ENCODE measurements at regions not wholly inside any gene's neighbourhood (a gene's known extent, or its start where the extent isn't known, plus 50 kb on each side); places are given as distances from the start of the nearest gene placed in this dataset.
"Not testable (repeated sequence)": the region's sequence is repeated elsewhere in the genome, so short reads cannot be mapped to it uniquely, and the experiment has no call there.

DNA sequence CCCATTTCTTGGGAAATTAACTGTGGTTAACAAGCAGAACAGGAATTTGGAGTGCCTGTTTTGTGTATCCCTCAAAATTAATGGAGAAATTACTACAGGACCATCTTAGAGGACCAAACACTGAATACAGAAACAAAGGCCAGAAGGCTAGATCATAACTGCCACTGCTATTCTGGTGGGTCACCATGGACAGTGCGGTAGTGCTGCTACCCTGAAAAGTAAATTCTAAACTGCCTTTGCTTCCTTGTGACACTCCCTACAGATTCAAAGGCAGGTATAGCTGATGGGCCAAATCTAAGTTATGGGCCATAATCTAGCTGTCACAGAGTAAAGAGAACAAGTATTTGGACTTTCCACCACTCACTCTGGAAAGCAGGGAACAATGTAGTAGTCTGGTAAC, 575.8 kb upstream of the ADGRB3 start:
- no peak for DNase-seq (ENCODE audit: low spot score)

DNA sequence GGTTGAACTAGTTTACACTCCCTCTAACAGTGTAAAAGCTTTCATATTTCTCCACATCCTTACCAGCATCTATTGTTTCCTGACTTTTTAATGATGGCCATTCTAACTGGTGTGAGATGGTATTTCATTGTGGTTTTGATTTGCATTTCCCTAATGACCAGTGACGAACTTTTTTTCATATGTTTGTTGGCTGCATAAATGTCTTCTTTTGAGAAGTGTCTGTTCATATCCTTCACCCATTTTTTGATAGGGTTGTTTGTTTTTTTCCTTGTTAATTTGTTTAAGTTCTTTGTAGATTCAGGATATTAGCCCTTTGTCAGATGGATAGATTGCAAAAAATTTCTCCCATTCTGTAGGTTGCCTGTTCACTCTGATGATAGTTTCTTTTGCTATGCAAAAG, 578.5 kb upstream of the ADGRB3 start:
- DNase-seq (ENCODE audit: low spot score), result not testable (repeated sequence)

DNA sequence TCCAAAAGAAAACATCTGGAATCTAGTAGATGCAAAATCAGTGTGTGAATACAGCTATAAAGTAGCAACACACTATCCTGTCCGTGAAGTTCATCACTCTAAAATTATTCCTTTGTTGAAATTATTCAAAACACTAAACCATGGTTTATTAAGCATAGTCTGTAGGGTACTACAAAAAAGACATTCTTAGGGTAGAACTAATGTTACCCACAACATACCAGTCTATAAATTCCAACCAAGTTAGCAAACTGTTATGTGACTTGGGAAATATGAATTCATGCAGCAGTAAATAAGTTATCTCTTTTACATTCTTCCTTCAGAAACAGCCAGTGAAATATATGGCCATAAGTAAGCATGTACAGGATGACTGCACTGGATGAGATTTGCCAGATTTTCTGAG, 580.3 kb upstream of the ADGRB3 start:
- DNase-seq (ENCODE audit: low spot score), result no peak

DNA sequence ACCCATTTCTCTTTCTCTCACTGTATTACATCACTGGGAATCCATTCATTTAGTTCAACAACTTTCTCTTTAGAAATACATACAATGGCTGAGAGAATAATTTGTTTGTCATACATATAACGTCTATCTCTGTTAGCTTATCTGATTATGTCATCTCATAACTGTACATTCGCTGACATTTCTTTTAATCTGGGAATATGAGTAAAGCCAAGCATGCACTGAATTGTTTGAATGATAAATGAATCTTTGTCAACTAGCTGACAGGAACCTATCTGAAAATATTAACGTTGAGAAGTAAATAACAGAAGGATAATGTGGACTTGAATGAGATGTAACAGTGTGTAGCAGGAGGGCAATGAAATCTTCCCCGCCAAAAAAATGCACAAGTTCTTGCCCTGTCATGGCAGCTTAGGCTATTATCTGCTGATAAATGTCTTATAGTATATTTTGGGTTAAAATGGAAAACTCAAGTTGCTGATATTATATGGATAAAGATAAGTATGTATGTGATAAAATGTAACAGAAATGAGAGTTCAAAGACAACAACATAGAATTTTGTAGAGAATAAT, 581.2 kb upstream of the ADGRB3 start:
- no peak for DNase-seq (ENCODE audit: low spot score)

DNA sequence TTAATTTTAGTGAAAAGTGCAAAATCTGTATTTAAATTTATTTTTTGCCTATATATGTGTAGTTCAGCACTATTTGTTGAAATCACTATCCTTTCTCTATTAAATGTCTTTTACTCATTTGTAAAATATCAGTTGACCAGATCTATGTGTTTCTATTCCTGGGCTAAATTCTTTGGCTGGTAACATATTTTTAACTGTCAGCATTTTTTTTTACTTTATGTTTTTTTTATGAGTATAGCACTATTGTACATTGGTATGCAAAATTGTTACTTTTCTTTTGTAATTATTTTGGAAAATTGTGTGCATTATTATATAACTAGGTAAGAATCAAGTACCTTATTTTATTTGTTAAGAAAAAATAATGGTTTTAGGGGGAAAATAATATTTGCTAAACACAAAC, 582.8 kb upstream of the ADGRB3 start:
- no peak for DNase-seq (ENCODE audit: low spot score)

DNA sequence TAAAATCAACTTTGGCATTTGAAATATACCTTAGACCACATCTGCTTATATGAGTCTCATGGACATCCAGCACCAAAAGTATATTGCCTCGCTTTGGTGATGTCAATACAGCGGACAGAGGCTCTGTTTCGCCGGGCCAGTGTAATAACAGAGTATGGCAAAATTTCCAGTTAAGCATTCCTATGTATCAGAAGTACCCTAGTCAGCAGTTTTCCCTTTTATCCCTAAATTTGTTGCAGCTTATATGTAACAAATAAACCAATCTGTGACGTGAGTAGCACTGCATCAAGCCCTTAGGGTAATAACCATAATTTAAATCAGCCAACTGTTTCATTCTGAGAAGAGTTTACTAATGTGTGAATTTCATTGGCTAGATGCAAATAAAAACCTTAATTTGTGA, 585.5 kb upstream of the ADGRB3 start:
- no peak for DNase-seq (ENCODE audit: low spot score)

DNA sequence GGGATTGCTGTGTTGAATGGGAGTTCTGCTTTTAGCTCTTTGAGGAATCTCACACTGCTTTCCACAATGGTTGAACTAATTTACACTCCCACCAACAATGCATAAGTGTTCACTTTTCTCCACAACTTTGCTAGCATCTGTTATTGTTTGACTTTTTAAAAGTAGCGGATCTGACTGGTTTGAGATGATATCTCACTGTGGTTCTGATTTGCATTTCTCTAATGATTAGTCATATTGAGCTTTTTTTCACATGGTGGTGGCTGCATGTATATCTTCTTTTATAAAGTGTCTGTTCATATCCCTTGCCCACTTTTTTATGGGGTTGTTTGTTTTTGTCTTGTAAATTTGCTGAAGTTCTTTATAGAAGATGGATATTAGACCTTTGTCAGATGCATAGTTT, 588.3 kb upstream of the ADGRB3 start:
- DNase-seq (ENCODE audit: low spot score), result no peak

DNA sequence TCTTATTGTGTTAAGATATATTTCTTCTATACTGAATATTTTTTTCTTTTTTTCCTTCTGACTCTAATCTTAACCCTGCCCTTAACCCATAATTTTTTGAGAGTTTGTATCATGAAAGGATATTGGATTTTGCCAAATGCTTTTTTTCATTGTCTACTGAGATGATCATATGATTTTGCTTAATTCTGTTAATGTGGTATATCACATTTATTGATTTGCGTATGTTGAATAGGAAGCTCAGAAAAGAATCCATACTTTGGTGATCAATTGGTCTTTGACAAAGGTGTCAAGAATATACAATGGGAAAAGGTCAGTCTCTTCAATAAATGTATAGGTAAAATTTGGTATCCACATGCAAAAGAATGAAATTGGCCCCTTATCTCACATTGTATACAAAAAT, 588.8 kb upstream of the ADGRB3 start:
- DNase-seq (ENCODE audit: low spot score), result no peak

DNA sequence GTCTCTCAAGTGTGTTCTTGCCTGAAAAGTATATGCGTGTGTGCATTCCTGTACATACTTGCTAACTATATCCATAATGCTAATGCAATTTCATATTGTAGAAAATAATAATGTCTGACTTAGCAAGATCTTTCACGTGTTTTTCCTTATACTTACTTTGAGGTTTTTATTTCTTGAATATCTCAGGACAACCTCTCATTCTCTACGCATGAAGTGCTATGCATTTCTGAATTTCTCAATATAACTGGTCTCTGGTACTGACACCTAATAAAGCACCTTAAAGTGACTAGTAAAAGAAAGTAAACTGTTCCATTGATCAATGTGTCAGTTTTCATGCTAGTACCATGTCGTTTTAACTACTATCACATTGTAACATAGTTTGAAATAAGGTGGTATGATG, 589.9 kb upstream of the ADGRB3 start:
- no peak for DNase-seq (ENCODE audit: low spot score)

DNA sequence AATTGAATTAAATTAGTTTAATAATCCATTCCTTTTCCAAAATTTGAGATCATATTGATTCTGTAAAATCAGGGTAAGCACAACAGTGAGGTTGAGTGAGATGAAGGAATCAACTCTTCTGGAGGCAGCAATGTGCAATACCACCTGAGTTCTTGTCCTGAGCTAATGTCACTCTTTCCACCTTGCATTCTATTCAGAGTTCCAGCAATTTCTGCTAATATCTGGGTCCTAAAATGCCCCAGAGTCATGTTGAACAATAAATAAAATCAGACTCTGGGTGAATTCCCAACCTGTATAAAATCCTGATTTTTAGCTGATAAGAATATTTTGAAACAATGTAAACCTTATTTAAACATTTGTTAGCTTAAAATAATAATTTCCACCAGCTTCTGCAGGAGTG, 590.8 kb upstream of the ADGRB3 start:
- DNase-seq (ENCODE audit: low spot score), result no peak

DNA sequence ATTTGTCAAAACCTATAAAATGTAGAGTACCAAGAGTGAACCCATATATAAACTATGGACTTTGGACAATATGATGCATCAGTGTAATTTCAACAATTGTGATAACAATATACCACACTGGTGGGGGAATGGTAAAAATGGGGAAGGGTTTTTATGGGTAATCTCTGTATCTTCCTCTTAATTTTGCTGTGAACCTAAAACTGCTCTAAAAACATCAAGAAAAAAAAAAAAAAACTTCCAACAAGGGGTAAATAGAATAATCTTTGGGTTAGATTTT, 592.0 kb upstream of the ADGRB3 start:
- DNase-seq (ENCODE audit: low spot score), result no peak

DNA sequence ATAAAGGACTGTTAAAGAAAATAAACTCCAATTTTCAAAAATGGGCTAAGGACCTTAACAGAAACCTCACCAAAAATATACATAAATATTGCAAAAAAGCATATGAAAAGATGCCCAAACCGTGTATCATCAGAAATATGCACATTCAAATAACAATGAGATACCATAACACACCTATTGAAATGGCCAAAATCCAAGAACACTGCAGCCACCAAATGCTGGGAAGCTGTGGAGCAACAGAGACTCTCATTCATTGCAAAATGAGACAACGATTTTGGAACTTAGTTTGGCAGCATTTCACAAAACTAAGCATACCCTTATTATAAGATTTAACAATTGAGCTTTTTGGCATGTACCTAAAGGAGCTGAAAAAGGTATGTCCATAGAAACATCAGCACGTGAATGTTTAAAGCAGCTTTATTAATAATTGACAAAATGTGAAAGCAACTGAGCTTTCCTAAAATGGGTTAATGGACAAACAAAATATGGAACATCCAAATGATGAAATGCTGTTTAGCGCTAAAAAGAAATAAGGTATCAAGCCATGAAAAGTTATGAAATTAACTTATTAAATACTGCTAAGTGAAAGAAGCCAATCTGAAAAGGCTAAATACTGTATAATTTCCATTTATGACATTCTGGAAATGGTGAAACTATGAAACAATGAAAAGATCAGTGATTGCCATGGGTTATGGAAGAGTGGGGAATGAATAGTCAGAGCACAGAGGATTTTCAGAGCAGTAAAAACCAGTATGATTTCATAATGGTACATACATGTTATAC, 592.6 kb upstream of the ADGRB3 start:
- no peak for DNase-seq (ENCODE audit: low spot score)

DNA sequence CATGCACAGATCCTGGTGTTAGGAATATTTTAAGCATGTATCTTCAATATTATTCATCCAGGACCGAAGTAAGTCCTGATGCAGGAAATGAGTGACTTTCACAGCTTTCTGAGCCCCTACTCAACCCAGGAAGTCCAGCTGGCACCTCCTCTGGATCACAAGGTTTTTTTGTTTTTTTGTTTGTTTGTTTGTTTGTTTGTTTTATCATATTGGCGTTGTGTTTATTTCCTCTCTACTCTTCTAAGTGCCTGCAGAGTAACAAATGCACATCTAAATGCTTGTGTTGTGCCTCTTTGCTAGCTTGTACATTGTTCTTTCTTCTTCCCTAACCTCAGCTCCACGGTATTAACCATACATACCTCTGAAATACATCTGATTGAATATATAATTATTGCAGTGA, 594.3 kb upstream of the ADGRB3 start:
- DNase-seq (ENCODE audit: low spot score), result no peak

DNA sequence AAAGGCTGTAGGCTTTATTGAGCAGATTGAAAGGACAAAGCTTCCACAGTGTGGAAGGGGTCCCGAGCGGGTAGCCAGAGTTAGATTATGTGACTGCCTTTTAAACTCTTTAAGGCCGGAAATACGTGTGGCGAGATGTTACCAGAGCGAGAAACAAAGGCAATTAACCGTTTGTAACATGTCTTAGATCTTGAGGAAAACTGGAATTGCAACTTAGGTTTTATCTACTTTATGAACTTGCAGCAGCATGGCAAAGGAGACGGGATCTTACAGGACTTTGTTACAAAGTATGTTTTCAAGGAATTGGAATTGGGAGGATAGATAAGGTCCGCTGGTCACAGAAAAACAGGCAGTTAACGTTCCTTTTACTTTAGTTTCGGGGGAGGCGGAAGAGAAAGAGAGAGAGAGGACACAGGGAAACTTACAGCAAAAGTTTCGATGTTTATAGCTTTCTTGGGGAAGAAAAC, 594.7 kb upstream of the ADGRB3 start:
- no peak for DNase-seq (ENCODE audit: low spot score)

DNA sequence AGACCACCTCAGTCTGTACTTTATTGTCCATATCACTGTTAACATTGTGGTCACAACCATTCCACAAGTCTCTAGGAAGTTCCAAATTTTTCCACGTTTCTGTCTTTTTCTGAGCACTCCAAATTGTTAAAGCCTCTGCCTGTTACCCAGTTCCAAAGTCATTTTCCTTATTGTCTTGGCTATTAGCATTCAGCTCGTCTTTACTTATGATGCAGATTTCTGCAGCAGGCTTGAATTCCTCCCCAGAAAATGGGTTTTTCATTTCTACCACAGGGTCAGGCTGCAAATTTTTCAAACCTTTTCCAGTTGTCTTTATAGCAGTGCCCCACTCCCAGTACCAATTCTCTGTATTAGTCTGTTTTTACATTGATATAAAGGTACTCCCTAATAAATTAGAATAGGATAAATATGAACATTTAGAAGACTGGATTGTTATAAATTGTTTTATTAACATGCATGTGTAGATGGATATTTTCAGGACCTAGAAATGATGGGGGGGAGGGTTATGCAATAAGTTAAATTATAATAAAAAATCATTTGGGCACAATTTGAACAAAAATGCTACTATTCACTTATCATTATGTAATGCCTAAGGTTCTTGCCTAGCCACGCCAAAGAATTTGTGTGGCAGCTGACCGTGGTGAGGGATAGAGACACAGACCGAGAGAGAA, 595.3 kb upstream of the ADGRB3 start:
- no peak for DNase-seq (ENCODE audit: low spot score)

DNA sequence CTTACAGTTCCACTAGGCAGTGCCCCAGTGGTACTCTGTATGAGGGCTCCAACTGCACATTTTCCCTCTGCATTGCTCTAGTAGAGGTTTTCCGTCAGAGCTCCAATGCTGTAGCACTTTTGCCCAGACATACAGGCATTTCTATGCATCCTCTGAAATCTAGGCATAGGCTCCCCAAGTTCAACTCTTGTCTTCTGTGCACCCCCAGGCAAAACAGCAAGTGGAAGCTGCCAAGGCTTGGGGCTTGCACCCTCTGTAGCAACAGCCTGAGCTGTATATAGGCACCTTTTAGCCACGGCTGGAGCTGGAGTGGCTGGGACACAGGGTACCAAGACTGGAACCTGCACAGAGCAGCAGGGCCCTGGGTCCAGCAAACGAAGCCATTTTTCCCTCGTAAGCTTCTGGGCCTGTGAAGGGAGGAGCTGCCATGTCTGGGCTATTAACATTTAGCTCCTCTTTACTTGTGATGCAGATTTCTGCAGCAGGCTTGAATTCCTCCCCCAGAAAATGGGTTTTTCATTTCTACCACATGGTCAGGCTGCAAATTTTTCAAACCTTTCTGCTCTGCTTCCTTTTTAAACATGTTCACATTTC, 596.2 kb upstream of the ADGRB3 start:
- no peak for DNase-seq (ENCODE audit: low spot score)

DNA sequence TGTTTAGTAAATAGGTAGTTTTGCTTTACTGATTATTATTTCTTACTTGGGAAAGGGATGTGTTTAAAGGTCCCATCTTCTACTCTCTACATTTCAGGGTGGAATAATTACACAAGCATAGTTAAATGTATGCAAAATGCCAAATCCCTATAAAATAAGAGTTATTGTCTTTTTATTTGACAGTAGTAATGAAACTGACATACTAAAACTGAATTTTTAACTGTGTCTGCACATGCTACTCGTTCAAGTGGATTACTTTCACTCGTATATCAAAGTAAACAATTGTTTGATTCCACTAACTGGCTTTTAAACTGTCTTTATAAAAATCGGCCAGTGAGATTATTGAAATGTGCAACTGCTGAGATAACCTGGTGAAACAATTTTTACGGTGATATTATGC, 602.9 kb upstream of the ADGRB3 start:
- no peak for DNase-seq (ENCODE audit: low spot score)

DNA sequence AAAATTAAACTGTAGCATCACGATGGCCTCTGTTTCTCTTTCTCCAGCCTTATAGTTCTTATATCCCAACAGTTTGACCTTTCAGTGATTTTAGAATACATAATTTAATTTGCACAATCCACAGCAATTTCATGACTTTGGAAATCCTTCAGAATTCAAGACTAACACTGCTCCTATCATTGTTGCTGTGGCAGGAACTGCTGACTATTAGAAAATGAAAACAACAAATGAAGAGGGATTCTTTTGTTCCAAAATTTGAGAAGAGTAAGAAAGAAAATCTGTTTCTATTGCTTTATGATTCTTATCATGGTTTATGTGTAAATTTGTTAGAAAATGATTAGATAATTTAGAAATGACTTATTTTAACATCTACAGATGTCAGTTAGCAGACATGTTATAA, 604.0 kb upstream of the ADGRB3 start:
- no peak for DNase-seq (ENCODE audit: low spot score)

DNA sequence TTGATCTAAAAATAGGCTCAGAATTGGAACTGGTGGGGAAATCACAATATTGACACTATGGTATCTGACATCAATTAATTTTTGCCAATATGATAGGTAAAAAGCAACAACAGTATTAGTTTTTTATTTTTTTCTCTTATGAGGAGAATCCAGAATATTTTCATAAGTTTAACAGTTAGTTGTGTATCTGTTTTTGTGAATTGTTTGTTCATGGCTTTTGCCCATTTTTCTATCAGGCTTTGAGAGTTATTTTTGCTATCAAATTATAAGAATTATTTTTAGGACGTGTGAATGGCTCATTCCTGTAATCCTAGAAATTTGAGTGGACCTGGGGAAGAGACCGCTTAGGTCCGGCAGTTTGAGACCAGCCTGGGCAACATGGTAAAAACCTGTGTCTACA, 608.6 kb upstream of the ADGRB3 start:
- DNase-seq (ENCODE audit: low spot score), result no peak

DNA sequence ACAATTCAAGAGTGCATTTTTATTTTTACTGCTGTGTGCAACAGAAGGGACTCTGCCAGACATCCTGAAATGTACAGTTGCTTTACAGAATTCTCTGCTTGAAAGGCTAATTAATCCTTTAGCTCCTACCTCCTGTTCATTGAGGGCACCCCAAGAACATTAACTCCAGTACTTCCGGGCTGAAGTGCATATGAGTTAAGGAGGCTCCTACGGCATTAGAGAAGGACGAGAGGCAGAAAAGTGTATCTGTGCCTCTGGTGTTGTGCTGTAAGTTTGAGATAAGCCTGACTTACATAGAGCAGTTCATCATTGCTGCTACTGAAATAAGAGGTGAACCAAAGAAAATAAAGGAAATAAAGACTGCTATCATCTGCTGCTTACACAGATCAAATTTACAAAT, 609.3 kb upstream of the ADGRB3 start:
- no peak for DNase-seq (ENCODE audit: low spot score)

DNA sequence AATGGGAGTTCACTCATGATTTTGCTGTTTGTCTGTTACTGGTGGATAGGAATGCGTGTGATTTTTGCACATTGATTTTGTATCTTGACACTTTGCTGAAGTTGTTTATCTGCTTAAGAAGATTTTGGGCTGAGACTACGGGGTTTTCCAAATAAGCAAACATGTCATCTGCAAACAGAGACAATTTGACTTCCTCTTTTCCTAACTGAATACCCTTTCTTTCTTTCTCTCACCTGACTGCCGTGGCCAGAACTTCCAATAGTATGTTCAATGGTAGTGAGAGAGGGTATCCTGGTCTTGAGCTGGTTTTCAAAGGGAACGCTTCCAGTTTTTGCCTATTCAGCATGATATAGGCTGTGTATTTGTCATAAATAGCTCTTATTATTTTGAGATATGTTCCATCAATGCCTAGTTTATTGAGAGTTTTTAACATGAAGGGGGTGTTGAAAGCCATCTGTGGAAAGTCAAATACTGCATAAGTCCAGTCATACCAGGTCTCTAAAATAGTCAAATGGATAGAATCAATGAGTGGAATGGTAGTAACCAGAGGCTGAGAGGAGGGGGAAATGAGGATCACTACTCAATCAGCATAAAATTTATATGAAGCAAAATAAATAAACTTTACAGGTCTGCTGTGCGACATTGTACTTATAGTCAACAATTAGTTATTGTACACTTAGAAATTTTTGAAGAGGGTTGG, 610.4 kb upstream of the ADGRB3 start:
- no peak for DNase-seq (ENCODE audit: low spot score)

DNA sequence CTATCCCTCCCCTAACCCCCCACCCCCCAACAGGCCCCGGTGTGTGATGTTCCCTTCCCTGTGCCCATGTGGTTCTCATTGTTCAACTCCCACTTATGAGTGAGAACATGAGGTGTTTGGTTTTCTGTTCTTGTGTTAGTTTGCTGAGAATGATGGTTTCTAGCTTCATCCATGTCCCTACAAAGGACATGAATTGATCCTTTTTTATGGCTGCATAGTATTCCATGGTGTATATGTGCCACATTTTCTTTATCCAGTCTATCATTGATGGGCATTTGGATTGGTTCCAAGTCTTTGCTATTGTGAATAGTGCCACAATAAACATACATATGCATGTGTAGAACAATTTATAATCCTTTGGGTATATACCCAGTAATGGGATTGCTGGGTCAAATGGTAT, 612.1 kb upstream of the ADGRB3 start:
- DNase-seq (ENCODE audit: low spot score), result not testable (repeated sequence)

All from HuH-7 (cell line).